A673 (cell line): ENCODE measurements at regions not wholly inside any gene's neighbourhood (a gene's known extent, or its start where the extent isn't known, plus 50 kb on each side); places are given as distances from the start of the nearest gene placed in this dataset.

Experiments
- BruUV-seq: library from RNA; stranded (reverse); fragments of 400-500 nt; replicated peaks from 2 replicates; lab custom pipeline; 2021; lab: Mats Ljungman, UMichigan
- CTCF ChIA-PET: fragments of 300-600 bp; sonication (Branson Sonifier 250); formaldehyde crosslinking; loops from one replicate; lab custom pipeline; 2022; ENCODE audit warnings: antibody characterized with exemption; lab: Charles Lee
- POLR2A ChIA-PET: fragments of 300-600 bp; sonication (Branson Sonifier 250); formaldehyde crosslinking; loops from one replicate; lab custom pipeline; 2022; ENCODE audit warnings: antibody characterized with exemption; ENCODE audit not compliant: low non-redundant PET; lab: Charles Lee
- DNase-seq: peaks from one replicate; pipeline ENCODE4 v3.0.0-alpha.2; 2015; ENCODE audit warnings: low spot score
- H3K27ac ChIP-seq: fragments of 200-600 bp; sonication (generic); 2 replicates; pipeline ENCODE4 v1.5.1; 2016; ENCODE audit warnings: mixed run types, low read depth, mild to moderate bottlenecking, mixed read lengths, antibody characterized with exemption, low read length; ENCODE audit not compliant: poor library complexity, severe bottlenecking
- H3K27me3 ChIP-seq: fragments of 200-600 bp; sonication (generic); replicated peaks from 2 replicates; pipeline ENCODE4 v1.6.1; 2017; ENCODE audit warnings: mixed run types, low read depth, mild to moderate bottlenecking, mixed read lengths, antibody characterized with exemption, low read length; ENCODE audit not compliant: insufficient read depth, poor library complexity
- H3K36me3 ChIP-seq: fragments of 200-600 bp; sonication (generic); 2 replicates; pipeline ENCODE4 v1.6.1; 2016; ENCODE audit warnings: mixed run types, mild to moderate bottlenecking, mixed read lengths, antibody characterized with exemption, low read length; ENCODE audit not compliant: insufficient read depth, poor library complexity, severe bottlenecking
- H3K4me1 ChIP-seq: fragments of 200-600 bp; sonication (generic); 2 replicates; pipeline ENCODE4 v1.6.1; 2017; ENCODE audit warnings: mixed run types, mild to moderate bottlenecking, mixed read lengths, antibody characterized with exemption, low read length; ENCODE audit not compliant: insufficient read depth, poor library complexity, severe bottlenecking
- H3K4me3 ChIP-seq: fragments of 200-600 bp; sonication (generic); 2 replicates; pipeline ENCODE4 v1.5.1; 2016; ENCODE audit warnings: low read depth, mixed run types, mild to moderate bottlenecking, mixed read lengths, low read length; ENCODE audit not compliant: poor library complexity, severe bottlenecking
- H3K9me3 ChIP-seq: fragments of 200-600 bp; sonication (generic); 2 replicates; pipeline ENCODE4 v1.6.1; 2016; ENCODE audit warnings: mixed run types, low read depth, mild to moderate bottlenecking, mixed read lengths, antibody characterized with exemption, low read length; ENCODE audit not compliant: poor library complexity, severe bottlenecking
- EZH2 ChIP-seq: fragments of 200-600 bp; sonication (generic); IDR thresholded peaks from 2 replicates; pipeline ENCODE4 v1.6.1; 2017; ENCODE audit warnings: borderline replicate concordance, low read depth, mild to moderate bottlenecking, mixed read lengths, antibody characterized with exemption, low read length; ENCODE audit not compliant: poor library complexity, severe bottlenecking
- intact Hi-C: fragments of 100-400 bp; cut with micrococcal nuclease; formaldehyde crosslinking; loops from one replicate; pipeline ENCODE4 v1.10.0; 2022; ENCODE audit not compliant: unreplicated experiment
- TF ChIP-seq, protein P1 (sequence below): fragments of 300-800, 200-600 bp; sonication (generic); conservative IDR thresholded peaks from 2 replicates; pipeline ENCODE4 v1.5.1; 2017; ENCODE audit warnings: low read depth, mild to moderate bottlenecking, antibody characterized with exemption, low read length, moderate library complexity, mixed read lengths

- intact Hi-C loops: loop anchor here (1.0 to 5.0 kb wide), 2 partner anchors 133 to 185 kb away; no protein-coding TSS in a partner anchor
- no peak overlapping the region for H3K27ac ChIP-seq
- ChIA-PET POLR2A (no interaction called here), CTCF (interaction anchor here (0.6 to 1.3 kb wide), 3 partner anchors 133 to 725 kb away, joined by 4 to 7 read pairs (median 5); no protein-coding TSS in a partner anchor)
- no peaks in the 10 kb centered on the region for H3K9me3 ChIP-seq
- H3K4me3 ChIP-seq: peak overlapping the region; percentile 6
- peak; percentile 66 for DNase-seq
- H3K4me1 ChIP-seq: no peaks in the 10 kb centered on the region
- no peak for TF ChIP-seq EZH2
- TF ChIP-seq, protein P1, sequence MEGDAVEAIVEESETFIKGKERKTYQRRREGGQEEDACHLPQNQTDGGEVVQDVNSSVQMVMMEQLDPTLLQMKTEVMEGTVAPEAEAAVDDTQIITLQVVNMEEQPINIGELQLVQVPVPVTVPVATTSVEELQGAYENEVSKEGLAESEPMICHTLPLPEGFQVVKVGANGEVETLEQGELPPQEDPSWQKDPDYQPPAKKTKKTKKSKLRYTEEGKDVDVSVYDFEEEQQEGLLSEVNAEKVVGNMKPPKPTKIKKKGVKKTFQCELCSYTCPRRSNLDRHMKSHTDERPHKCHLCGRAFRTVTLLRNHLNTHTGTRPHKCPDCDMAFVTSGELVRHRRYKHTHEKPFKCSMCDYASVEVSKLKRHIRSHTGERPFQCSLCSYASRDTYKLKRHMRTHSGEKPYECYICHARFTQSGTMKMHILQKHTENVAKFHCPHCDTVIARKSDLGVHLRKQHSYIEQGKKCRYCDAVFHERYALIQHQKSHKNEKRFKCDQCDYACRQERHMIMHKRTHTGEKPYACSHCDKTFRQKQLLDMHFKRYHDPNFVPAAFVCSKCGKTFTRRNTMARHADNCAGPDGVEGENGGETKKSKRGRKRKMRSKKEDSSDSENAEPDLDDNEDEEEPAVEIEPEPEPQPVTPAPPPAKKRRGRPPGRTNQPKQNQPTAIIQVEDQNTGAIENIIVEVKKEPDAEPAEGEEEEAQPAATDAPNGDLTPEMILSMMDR: peak; percentile 84
- BruUV-seq: no TSS peak
- H3K27me3 ChIP-seq: peaks cover 70% of the 10 kb centered on the region
- H3K36me3 ChIP-seq: no peaks in the 10 kb centered on the region
Observed at GRCh38 chr21:33127154-33127867, 57.4 kb downstream of the OLIG1 start.

GRCh38 chr21:33127868-33128242, 57.9 kb downstream of the OLIG1 start:
- no TSS peak for BruUV-seq
- DNase-seq: no peak
- TF ChIP-seq EZH2: no peak
- TF ChIP-seq, protein P1: no peak
- no peaks in the 10 kb centered on the region for H3K36me3 ChIP-seq
- CTCF ChIA-PET: interaction anchor here (0.6 to 1.3 kb wide), 3 partner anchors 134 to 725 kb away, joined by 4 to 7 read pairs (median 5); no protein-coding TSS in a partner anchor
- H3K9me3 ChIP-seq: no peaks in the 10 kb centered on the region
- no peaks in the 10 kb centered on the region for H3K4me1 ChIP-seq
- intact Hi-C loops: loop anchor here (1.0 to 5.0 kb wide), 2 partner anchors 134 to 186 kb away; no protein-coding TSS in a partner anchor
- H3K27me3 ChIP-seq: peaks cover 71% of the 10 kb centered on the region
- H3K27ac ChIP-seq: no peak overlapping the region
- H3K4me3 ChIP-seq: no peak overlapping the region
- POLR2A ChIA-PET: no interaction called here

DNA sequence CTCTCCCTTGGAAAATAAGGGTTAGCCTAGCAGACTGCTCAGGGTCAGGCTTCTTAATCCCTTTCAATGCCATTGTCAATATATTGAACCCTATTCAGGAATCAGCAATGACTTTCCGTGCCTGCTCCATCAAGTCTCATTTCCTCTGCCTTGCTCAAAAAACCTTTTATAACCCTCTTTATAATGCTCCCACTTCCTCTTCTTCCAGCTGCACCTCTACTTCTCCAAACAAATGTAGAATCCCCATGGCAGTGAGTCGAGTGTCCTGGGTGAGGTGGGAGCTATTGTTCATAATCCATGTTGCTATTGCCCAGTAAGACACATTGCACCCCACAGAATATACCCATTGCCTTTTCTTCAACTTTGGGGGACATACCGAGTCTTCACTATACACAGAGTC, 58.6 kb downstream of the OLIG1 start:
- CTCF ChIA-PET: no interaction called here
- TF ChIP-seq, protein P1: no peak
- TF ChIP-seq EZH2: no peak

More for the DNA sequence above, 58.6 kb downstream of the OLIG1 start:
- Histone ChIP-seq H3K4me1 (no peaks in the 10 kb centered on the region), H3K27me3 (peaks cover 70% of the 10 kb centered on the region), H3K27ac (no peak overlapping the region), H3K36me3 (no peaks in the 10 kb centered on the region), H3K4me3 (no peak overlapping the region), H3K9me3 (no peaks in the 10 kb centered on the region)
- POLR2A ChIA-PET: no interaction called here
- DNase-seq: no peak
- intact Hi-C loops: loop anchor here (5.0 kb wide), 1 partner anchor 186 kb away; no protein-coding TSS in a partner anchor
- no TSS peak for BruUV-seq
